ENCODE measurements at regions not wholly inside any gene's neighbourhood (a gene's known extent, or its start where the extent isn't known, plus 50 kb on each side); places are given as distances from the start of the nearest gene placed in this dataset.

DNA sequence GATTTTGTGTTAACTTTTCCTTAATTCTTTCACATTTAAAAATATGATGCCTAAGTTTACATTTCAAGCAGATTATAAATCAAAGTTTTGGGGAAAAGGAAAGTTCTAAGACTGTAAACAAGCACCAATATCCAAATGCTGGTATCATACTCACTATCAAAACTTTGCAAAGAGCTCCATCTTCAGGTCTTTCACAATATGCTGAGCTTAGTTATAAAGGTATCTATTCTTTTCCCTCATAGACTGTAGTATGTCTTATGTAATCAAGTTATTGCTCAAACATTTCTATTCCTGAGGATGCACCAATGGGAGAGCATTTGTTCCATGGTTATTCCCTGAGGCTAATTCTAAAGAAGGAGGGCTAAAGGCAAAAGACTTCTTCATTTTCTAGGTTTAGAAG, 207.9 kb upstream of the FAM241A start:
- TF ChIP-seq, protein P1, sequence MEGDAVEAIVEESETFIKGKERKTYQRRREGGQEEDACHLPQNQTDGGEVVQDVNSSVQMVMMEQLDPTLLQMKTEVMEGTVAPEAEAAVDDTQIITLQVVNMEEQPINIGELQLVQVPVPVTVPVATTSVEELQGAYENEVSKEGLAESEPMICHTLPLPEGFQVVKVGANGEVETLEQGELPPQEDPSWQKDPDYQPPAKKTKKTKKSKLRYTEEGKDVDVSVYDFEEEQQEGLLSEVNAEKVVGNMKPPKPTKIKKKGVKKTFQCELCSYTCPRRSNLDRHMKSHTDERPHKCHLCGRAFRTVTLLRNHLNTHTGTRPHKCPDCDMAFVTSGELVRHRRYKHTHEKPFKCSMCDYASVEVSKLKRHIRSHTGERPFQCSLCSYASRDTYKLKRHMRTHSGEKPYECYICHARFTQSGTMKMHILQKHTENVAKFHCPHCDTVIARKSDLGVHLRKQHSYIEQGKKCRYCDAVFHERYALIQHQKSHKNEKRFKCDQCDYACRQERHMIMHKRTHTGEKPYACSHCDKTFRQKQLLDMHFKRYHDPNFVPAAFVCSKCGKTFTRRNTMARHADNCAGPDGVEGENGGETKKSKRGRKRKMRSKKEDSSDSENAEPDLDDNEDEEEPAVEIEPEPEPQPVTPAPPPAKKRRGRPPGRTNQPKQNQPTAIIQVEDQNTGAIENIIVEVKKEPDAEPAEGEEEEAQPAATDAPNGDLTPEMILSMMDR (IDR thresholded peaks at IDR 0.05; ENCODE audit: insufficient read depth, low read length): peak; percentile 32
- H3K4me3 ChIP-seq (ENCODE audit: low read depth, low read length): no peak overlapping the region
- DNase-seq (ENCODE audit: low read depth): peak; percentile 59

DNA sequence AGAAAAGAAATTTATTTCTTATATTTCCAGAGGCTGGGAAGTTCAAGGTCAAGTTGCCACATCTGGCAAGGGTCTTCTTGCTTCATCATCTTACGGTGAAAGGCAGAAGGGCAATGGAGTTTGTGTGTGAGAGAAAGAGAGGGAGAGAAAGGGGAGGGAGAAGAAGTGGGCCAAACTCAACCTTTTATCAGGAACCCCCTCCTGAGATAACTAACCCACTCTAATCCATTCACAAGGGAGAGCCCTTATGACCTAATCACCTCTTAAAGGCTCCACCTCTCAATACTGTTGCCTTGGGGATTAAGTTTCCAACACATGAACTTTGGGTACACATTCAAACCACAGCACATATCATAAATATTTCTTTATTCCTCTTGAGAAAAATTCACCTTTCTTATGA, 203.3 kb upstream of the FAM241A start:
- H3K4me3 ChIP-seq (ENCODE audit: low read depth, low read length): no peak overlapping the region

DNA sequence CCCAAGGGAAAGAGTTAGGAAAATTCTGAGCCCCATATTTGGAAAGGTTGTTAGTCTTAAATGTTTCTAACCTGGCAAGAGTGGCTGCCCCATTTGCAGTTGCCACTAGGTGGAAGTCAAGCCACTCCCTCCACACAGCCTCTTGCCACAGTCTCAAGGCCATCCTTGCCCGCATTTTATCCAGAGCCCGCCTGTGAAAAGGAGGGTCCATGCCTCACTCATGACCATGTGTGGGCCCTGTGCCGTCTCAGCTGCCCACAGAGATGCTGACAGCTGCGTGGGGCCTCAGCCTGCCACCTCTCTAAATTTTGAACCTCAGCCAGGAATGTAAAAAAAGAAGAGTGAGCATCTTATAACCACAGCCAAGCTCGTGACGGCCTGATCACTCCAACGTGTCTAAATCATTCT, 201.5 kb upstream of the FAM241A start:
- TF ChIP-seq, protein P1 (IDR thresholded peaks at IDR 0.05; ENCODE audit: insufficient read depth, low read length): peak; percentile 52
- no peak overlapping the region for H3K4me3 ChIP-seq (ENCODE audit: low read depth, low read length)
- peak; percentile 47 for DNase-seq (ENCODE audit: low read depth)

More for the DNA sequence above, 203.3 kb upstream of the FAM241A start:
- TF ChIP-seq, protein P1 (IDR thresholded peaks at IDR 0.05; ENCODE audit: insufficient read depth, low read length): no peak
- DNase-seq (ENCODE audit: low read depth): no peak

DNA sequence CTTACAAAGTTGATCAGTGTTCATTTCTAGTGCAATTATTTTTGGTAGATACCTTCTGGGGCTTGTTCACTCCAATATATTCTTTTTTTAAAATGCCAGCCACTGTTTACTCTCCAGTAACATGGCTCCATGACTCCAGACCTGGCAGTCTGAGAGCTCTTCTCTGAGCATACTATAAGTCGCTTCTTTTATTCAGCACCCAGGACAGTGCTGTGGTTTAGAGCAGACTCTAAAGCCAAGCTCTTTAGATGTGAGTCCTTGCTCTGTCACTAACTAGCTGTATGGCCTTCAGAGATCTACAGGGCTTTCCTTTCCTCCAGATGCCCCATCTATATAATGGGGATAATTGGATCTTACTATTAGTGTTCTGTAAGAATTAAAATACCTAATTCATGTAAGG, 200.2 kb upstream of the FAM241A start:
- no peak for DNase-seq (ENCODE audit: low read depth)
- H3K4me3 ChIP-seq (ENCODE audit: low read depth, low read length): no peak overlapping the region
- TF ChIP-seq, protein P1 (IDR thresholded peaks at IDR 0.05; ENCODE audit: insufficient read depth, low read length): no peak

DNA sequence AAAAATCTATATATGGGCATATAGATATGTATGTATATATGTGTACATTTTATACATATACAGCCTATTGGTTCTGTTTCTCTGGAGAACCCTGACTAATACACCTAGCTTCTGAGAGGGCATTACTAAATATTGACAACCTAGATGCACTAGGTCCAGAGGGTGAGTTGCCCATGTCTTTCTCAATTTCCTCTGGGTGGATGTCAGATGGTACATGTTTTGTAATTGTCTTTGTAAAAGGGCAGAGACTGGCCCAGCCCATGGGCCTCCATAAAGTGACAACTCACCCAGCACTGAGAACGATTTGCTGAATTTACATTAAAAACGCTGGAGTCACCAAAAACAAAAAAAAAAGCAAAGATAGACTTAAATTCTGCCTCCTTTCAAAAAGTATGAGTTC, 198.5 kb upstream of the FAM241A start:
- no peak for DNase-seq (ENCODE audit: low read depth)
- no peak overlapping the region for H3K4me3 ChIP-seq (ENCODE audit: low read depth, low read length)
- TF ChIP-seq, protein P1 (IDR thresholded peaks at IDR 0.05; ENCODE audit: insufficient read depth, low read length): no peak

DNA sequence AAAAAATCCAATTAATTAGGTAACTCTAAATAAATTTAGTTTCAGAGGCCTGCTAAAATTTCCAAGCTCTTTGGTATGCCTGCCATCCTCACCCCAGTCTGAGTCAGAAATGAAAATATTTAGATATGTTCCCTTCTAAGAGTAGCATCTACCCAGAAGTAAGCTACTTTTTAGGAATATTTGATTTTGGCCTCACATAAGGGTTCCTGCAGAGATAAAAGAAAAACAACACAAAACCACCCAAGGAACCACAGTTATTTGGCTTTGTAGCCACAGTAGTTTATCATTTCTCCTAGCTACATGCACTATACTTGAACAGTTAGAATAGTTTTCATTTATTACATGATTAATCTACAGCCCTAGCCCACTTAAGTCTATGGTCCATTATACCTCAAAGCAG, 192.6 kb upstream of the FAM241A start:
- no peak for DNase-seq (ENCODE audit: low read depth)
- TF ChIP-seq, protein P1 (IDR thresholded peaks at IDR 0.05; ENCODE audit: insufficient read depth, low read length): no peak
- H3K4me3 ChIP-seq (ENCODE audit: low read depth, low read length): no peak overlapping the region

DNA sequence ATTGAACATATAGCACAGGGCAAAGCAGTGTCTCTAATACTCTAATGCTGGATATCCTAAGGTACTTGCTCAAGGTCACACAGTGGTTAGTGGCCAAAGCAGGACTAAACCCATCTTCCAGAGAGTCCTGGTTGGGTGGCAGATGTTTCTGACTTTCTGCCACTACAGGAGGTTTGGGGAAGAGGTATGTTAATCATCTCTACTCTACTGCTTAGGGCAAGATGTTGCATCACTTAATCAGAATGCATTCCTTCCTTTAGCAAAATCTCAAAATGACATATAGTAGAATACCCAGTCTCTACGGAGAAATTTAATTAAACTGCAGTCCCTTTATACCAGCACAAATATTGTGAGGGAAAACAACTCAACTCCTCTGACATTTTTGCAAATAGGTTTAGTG, 190.7 kb upstream of the FAM241A start:
- TF ChIP-seq, protein P1 (IDR thresholded peaks at IDR 0.05; ENCODE audit: insufficient read depth, low read length): no peak
- DNase-seq (ENCODE audit: low read depth): no peak
- H3K4me3 ChIP-seq (ENCODE audit: low read depth, low read length): no peak overlapping the region
